ENCODE measurements at regions not wholly inside any gene's neighbourhood (a gene's known extent, or its start where the extent isn't known, plus 50 kb on each side); places are given as distances from the start of the nearest gene placed in this dataset.

DNA sequence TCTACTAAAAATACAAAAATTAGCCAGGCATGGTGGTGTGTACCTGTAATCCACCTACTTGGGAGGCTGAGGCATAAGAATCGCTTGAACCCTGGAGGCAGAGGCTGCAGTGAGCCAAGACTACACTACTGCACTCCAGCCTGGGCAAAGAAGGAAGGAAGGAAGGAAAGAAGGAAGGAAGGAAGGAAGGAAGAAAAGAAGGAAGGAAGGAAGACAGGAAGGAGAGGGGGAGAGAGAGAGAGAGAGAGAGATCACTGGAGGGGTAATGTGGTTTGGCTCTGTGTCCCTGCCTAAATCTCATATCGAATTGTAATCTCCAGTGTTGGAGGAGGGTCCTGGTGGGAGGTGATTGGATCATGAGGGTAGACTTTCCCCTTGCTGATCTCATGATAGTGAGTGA, 165.5 kb downstream of the KCTD15 start:
- DNase-seq (ENCODE audit: extremely low spot score), result no peak
- ChIA-PET POLR2A (no interaction called here), CTCF (no interaction called here)
- TF ChIP-seq CTBP1 (IDR thresholded peaks at IDR 0.05; ENCODE audit: borderline replicate concordance), result no peak
- no peak for TF ChIP-seq SP1 (IDR thresholded peaks at IDR 0.05)
- no peak for TF ChIP-seq L3MBTL2 (conservative IDR thresholded peaks at IDR 0.05)
- TF ChIP-seq LEF1 (IDR thresholded peaks at IDR 0.05; ENCODE audit: borderline replicate concordance), result no peak
- no peak for TF ChIP-seq ELF4 (IDR thresholded peaks at IDR 0.05)
- TF ChIP-seq HDGF (IDR thresholded peaks at IDR 0.05; ENCODE audit: borderline replicate concordance), result no peak
- TF ChIP-seq TARDBP (IDR thresholded peaks at IDR 0.05), result no peak
- TF ChIP-seq FOXK2 (IDR thresholded peaks at IDR 0.05), result no peak
- no peak for TF ChIP-seq FOXM1 (IDR thresholded peaks at IDR 0.05; ENCODE audit: borderline replicate concordance)
- TF ChIP-seq NFRKB (IDR thresholded peaks at IDR 0.05), result no peak
- no peak for TF ChIP-seq ARNT (IDR thresholded peaks at IDR 0.05)
- no peak for TF ChIP-seq BHLHE40 (IDR thresholded peaks at IDR 0.05; ENCODE audit: borderline replicate concordance)
- no peak for TF ChIP-seq FOXA1 (IDR thresholded peaks at IDR 0.05)
- TF ChIP-seq, protein P1, sequence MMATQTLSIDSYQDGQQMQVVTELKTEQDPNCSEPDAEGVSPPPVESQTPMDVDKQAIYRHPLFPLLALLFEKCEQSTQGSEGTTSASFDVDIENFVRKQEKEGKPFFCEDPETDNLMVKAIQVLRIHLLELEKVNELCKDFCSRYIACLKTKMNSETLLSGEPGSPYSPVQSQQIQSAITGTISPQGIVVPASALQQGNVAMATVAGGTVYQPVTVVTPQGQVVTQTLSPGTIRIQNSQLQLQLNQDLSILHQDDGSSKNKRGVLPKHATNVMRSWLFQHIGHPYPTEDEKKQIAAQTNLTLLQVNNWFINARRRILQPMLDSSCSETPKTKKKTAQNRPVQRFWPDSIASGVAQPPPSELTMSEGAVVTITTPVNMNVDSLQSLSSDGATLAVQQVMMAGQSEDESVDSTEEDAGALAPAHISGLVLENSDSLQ (IDR thresholded peaks at IDR 0.05), result no peak
- no peak for TF ChIP-seq SUZ12 (IDR thresholded peaks at IDR 0.05)
- TF ChIP-seq ZNF384 (IDR thresholded peaks at IDR 0.05), result no peak

DNA sequence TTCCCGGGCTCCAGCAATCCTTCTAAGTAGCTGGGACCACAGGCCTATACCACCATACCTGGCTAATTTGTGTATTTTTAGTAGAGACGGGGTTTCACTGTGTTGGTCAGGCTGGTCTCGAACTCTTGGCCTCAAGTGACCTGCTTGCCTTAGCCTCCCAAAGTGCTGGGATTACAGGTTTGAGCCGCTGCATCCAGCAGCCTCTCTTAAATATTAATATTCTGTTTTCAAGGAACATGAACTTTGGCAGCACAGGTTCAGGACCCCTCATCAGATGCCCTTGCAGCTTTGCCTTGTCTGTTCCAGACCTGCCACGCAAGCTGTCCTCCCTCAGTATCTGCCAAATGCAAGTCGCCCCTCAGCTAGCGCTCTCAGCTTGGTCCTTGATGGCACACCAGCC, 166.8 kb downstream of the KCTD15 start:
- ChIA-PET CTCF (interaction anchor here (1.1 kb wide), 1 partner anchor 186 kb away, joined by 3 read pairs; no protein-coding TSS in a partner anchor), POLR2A (no interaction called here)
- no peak for DNase-seq (ENCODE audit: extremely low spot score)
- no peak for TF ChIP-seq FOXA1 (IDR thresholded peaks at IDR 0.05)
- TF ChIP-seq ZNF384 (IDR thresholded peaks at IDR 0.05), result no peak
- no peak for TF ChIP-seq CTBP1 (IDR thresholded peaks at IDR 0.05; ENCODE audit: borderline replicate concordance)
- TF ChIP-seq HDGF (IDR thresholded peaks at IDR 0.05; ENCODE audit: borderline replicate concordance), result no peak
- no peak for TF ChIP-seq FOXK2 (IDR thresholded peaks at IDR 0.05)
- no peak for TF ChIP-seq ARNT (IDR thresholded peaks at IDR 0.05)
- no peak for TF ChIP-seq NFRKB (IDR thresholded peaks at IDR 0.05)
- no peak for TF ChIP-seq BHLHE40 (IDR thresholded peaks at IDR 0.05; ENCODE audit: borderline replicate concordance)
- TF ChIP-seq FOXM1 (IDR thresholded peaks at IDR 0.05; ENCODE audit: borderline replicate concordance), result no peak
- TF ChIP-seq, protein P1 (IDR thresholded peaks at IDR 0.05), result no peak

DNA sequence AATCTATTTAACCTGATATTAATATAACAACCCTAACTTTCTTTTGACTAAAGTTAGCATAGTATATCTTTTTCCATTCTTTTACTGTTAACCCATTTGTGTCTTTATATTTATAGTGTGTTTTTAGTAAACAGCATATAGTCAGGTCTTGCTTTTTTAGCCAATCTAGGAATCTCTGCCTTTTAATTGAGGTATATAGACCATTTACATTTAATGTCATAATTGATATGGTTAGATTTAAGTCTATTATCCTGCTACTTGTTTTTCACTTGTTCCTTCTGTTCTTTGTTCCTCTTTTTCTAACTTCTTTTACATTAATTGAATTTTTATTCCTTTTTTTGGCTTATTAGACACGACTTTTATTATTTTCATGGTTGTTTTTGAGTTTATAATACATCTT, 174.4 kb downstream of the KCTD15 start:
- TF ChIP-seq L3MBTL2 (conservative IDR thresholded peaks at IDR 0.05) (no peak), BHLHE40 (IDR thresholded peaks at IDR 0.05; ENCODE audit: borderline replicate concordance) (no peak), FOXA1 (IDR thresholded peaks at IDR 0.05) (no peak), FOXK2 (IDR thresholded peaks at IDR 0.05) (no peak), SUZ12 (IDR thresholded peaks at IDR 0.05) (no peak), ZNF384 (IDR thresholded peaks at IDR 0.05) (no peak), NFRKB (IDR thresholded peaks at IDR 0.05) (no peak), ELF4 (IDR thresholded peaks at IDR 0.05) (no peak), CTBP1 (IDR thresholded peaks at IDR 0.05; ENCODE audit: borderline replicate concordance) (no peak), LEF1 (IDR thresholded peaks at IDR 0.05; ENCODE audit: borderline replicate concordance) (no peak), SP1 (IDR thresholded peaks at IDR 0.05) (no peak), TARDBP (IDR thresholded peaks at IDR 0.05) (no peak), HDGF (IDR thresholded peaks at IDR 0.05; ENCODE audit: borderline replicate concordance) (no peak), ARNT (IDR thresholded peaks at IDR 0.05) (no peak), FOXM1 (IDR thresholded peaks at IDR 0.05; ENCODE audit: borderline replicate concordance) (no peak)
- TF ChIP-seq, protein P1 (IDR thresholded peaks at IDR 0.05), result no peak
- no peak for DNase-seq (ENCODE audit: extremely low spot score)
- POLR2A ChIA-PET, result no interaction called here
- CTCF ChIA-PET, result no interaction called here

DNA sequence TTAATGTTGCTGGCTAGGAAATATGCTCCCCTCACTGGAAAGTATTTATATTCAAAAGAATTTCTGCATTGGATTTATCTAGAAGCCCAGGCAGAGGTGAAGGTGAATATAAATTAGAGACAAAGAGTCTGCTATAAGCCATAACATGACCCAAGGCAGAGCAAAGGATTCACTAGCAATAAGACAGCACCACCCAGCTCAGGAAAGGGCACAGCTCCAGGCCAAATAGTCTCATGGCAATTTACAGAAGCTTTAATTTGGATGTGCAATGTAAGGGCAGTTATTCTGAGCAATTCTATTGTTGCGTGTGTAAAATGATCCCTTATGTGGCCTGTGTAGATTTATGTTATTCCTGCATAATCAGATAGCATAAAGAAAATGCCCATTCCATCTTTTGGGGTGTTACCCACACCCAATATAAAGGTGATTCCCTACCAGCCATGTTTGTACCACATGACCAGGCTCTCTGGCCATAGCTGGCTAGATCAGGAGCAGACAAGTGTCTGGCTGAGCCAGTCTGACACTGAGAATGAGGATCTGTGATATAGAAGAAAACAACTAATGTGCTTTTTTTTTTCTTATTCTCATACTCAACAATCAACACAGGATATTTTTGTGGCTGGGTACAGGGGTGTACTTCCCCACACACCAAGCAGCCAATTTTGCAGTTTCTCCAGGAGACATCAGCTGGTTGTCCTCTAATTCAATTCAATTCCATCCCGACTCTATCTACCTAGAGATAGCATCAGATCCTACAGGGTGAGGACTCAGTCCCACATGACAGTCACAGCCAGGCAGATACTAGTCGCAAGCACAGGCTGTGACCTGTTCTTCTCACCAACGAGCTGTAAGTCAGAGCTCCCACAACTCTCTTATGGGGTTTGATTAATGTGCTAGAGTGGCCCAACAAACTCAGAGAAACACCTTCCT, 181.4 kb downstream of the KCTD15 start:
- no peak for DNase-seq (ENCODE audit: extremely low spot score)
- ChIA-PET CTCF (no interaction called here), POLR2A (no interaction called here)
- TF ChIP-seq ZNF384 (IDR thresholded peaks at IDR 0.05) (no peak), ELF4 (IDR thresholded peaks at IDR 0.05) (no peak), LEF1 (IDR thresholded peaks at IDR 0.05; ENCODE audit: borderline replicate concordance) (no peak), NFRKB (IDR thresholded peaks at IDR 0.05) (no peak), SUZ12 (IDR thresholded peaks at IDR 0.05) (no peak), FOXK2 (IDR thresholded peaks at IDR 0.05) (no peak), HDGF (IDR thresholded peaks at IDR 0.05; ENCODE audit: borderline replicate concordance) (no peak), ARNT (IDR thresholded peaks at IDR 0.05) (no peak), SP1 (IDR thresholded peaks at IDR 0.05) (no peak), BHLHE40 (IDR thresholded peaks at IDR 0.05; ENCODE audit: borderline replicate concordance) (no peak), FOXM1 (IDR thresholded peaks at IDR 0.05; ENCODE audit: borderline replicate concordance) (no peak), TARDBP (IDR thresholded peaks at IDR 0.05) (no peak), CTBP1 (IDR thresholded peaks at IDR 0.05; ENCODE audit: borderline replicate concordance) (no peak), L3MBTL2 (conservative IDR thresholded peaks at IDR 0.05) (no peak), FOXA1 (IDR thresholded peaks at IDR 0.05) (no peak)
- TF ChIP-seq, protein P1 (IDR thresholded peaks at IDR 0.05), result no peak

DNA sequence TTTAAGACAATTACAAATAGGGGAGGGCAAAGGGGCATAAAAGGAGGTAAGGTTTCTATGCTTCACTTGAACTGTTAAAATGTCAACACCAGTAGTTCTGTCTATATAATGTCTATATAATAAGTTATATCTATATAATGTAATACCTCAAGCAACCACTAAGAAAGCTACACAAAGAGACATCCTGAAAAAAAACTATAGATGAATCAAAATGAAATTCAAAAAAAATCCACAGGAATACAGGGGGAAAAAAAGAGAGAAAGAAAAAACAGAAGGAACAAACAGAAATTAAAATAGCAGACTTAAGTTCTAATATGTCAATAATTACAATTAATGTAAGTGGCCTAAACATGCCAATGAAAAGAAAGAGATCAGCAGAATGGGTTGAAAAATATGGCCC, 186.0 kb downstream of the KCTD15 start:
- DNase-seq (ENCODE audit: extremely low spot score), result no peak
- CTCF ChIA-PET, result no interaction called here
- POLR2A ChIA-PET, result no interaction called here
- TF ChIP-seq SUZ12 (IDR thresholded peaks at IDR 0.05) (no peak), LEF1 (IDR thresholded peaks at IDR 0.05; ENCODE audit: borderline replicate concordance) (no peak), CTBP1 (IDR thresholded peaks at IDR 0.05; ENCODE audit: borderline replicate concordance) (no peak), FOXK2 (IDR thresholded peaks at IDR 0.05) (no peak), HDGF (IDR thresholded peaks at IDR 0.05; ENCODE audit: borderline replicate concordance) (no peak), FOXA1 (IDR thresholded peaks at IDR 0.05) (no peak), BHLHE40 (IDR thresholded peaks at IDR 0.05; ENCODE audit: borderline replicate concordance) (no peak), FOXM1 (IDR thresholded peaks at IDR 0.05; ENCODE audit: borderline replicate concordance) (no peak), TARDBP (IDR thresholded peaks at IDR 0.05) (no peak), ARNT (IDR thresholded peaks at IDR 0.05) (no peak), L3MBTL2 (conservative IDR thresholded peaks at IDR 0.05) (no peak), ELF4 (IDR thresholded peaks at IDR 0.05) (no peak), NFRKB (IDR thresholded peaks at IDR 0.05) (no peak), SP1 (IDR thresholded peaks at IDR 0.05) (no peak)
- TF ChIP-seq, protein P1 (IDR thresholded peaks at IDR 0.05), result no peak

Measured in HEK293T (cell line).